K562 (cell line): ENCODE measurements at regions not wholly inside any gene's neighbourhood (a gene's known extent, or its start where the extent isn't known, plus 50 kb on each side); places are given as distances from the start of the nearest gene placed in this dataset.

Experiments used
- MYBL2 ChIP-seq, 2 experiments: fragments of 450-650 bp in 1 of 2; sonication (generic) in 1 of 2; formaldehyde crosslinking in 1 of 2; IDR thresholded peaks; 2 replicates each; pipeline versions ENCODE4 v1.6.1 to v1.8.1; 2017 to 2022; ENCODE audit warnings: borderline replicate concordance in 1 of 2, inconsistent platforms in 1 of 2, low read depth in 1 of 2, mild to moderate bottlenecking in 1 of 2, missing genetic modification reagents in 1 of 2, moderate library complexity in 1 of 2
- SREBF2 ChIP-seq: sonication (generic); formaldehyde crosslinking; IDR thresholded peaks from 2 replicates; pipeline ENCODE4 v1.4.0; 2020; ENCODE audit warnings: mild to moderate bottlenecking, missing genetic modification reagents
- TBP ChIP-seq: optimal IDR thresholded peaks from 2 replicates; pipeline ENCODE3; 2011; ENCODE audit warnings: low read depth, low read length, improper control_type of control experiment
- TFE3 ChIP-seq: fragments of 450-650 bp; formaldehyde crosslinking; IDR thresholded peaks from 2 replicates; pipeline ENCODE4 v1.4.0; 2020; ENCODE audit warnings: mild to moderate bottlenecking, mixed read lengths
- ZMIZ1 ChIP-seq, 2 experiments: fragments of 150-350 bp in 1 of 2; IDR thresholded peaks; 2 replicates each; pipeline ENCODE4 v1.6.1; 2012 to 2016; ENCODE audit warnings: low read depth in 2 of 2, low read length in 2 of 2, mild to moderate bottlenecking in 1 of 2, moderate library complexity in 1 of 2
- ZNF23 ChIP-seq: fragments of 250-450 bp; sonication (Bioruptor Pico); IDR thresholded peaks from 2 replicates; pipeline ENCODE4 v1.4.0; 2020; ENCODE audit warnings: mild to moderate bottlenecking
- ZNF561 ChIP-seq: fragments of 450-650 bp; formaldehyde crosslinking; conservative IDR thresholded peaks from 2 replicates; pipeline ENCODE4 v1.4.0; 2020; ENCODE audit warnings: mild to moderate bottlenecking, moderate library complexity
- TF ChIP-seq, protein P1 (sequence below): sonication (generic); formaldehyde crosslinking; IDR thresholded peaks from 2 replicates; pipeline ENCODE4 v1.5.0; 2020; ENCODE audit warnings: missing genetic modification reagents
- TF ChIP-seq, protein P2 (sequence below): sonication (generic); formaldehyde crosslinking; IDR thresholded peaks from 2 replicates; pipeline ENCODE4 v1.8.1; 2022; ENCODE audit warnings: missing genetic modification reagents

DNA sequence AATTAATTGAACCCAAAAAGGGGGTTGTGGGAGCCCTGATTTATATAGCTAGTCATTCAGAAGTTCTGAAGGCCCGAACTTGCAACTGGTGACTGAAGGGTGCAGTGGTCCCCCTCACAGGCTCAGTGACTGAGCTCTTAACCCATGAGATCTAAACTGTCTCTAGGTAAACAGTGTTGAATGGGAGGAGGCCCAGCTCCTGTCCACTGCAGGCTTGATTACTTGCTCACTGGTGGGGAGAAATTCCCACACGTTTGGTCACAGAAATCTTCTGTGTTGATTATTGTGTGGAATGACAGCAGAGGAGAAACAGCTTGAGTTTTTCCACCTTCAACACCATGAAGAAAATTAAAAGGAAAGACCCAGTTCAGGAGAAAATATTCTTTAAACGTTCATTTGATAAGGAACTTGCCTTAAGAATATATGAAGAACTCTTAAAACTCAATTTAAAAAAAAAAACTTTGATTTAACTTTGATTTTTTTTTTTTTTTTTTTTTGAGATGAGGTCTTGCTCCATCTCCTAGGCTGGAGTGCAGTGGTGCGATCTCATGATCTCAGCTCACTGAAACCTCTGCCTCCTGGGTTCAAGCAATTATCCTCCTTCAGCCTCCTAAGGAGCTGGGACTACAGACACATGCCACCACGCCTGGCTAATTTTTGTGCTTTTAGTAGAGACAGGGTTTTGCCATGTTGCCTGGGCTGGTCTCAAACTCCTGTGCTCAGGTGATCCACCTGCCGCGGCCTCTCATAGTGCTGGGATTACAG is 249.3 kb downstream of the UQCRFS1 start:
- TF ChIP-seq ZMIZ1 (IDR thresholded peaks at IDR 0.05; ENCODE audit: low read depth in 2 of 2, low read length in 2 of 2) (no peak), MYBL2 (IDR thresholded peaks at IDR 0.05; ENCODE audit: low read depth) (no peak), MYBL2 (CRISPR knock-in tag; IDR thresholded peaks at IDR 0.05; ENCODE audit: borderline replicate concordance) (no peak), TBP (no peak), ZNF561 (no peak), ZNF23 (CRISPR knock-in tag) (no peak), SREBF2 (CRISPR knock-in tag) (no peak), TFE3 (no peak)
- TF ChIP-seq, protein P1, sequence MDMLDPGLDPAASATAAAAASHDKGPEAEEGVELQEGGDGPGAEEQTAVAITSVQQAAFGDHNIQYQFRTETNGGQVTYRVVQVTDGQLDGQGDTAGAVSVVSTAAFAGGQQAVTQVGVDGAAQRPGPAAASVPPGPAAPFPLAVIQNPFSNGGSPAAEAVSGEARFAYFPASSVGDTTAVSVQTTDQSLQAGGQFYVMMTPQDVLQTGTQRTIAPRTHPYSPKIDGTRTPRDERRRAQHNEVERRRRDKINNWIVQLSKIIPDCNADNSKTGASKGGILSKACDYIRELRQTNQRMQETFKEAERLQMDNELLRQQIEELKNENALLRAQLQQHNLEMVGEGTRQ (CRISPR knock-in tag): no peak
- TF ChIP-seq, protein P2, sequence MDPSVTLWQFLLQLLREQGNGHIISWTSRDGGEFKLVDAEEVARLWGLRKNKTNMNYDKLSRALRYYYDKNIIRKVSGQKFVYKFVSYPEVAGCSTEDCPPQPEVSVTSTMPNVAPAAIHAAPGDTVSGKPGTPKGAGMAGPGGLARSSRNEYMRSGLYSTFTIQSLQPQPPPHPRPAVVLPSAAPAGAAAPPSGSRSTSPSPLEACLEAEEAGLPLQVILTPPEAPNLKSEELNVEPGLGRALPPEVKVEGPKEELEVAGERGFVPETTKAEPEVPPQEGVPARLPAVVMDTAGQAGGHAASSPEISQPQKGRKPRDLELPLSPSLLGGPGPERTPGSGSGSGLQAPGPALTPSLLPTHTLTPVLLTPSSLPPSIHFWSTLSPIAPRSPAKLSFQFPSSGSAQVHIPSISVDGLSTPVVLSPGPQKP (CRISPR knock-in tag): no peak
